ENCODE measurements at regions not wholly inside any gene's neighbourhood (a gene's known extent, or its start where the extent isn't known, plus 50 kb on each side); places are given as distances from the start of the nearest gene placed in this dataset.

GRCh38 chr11:32215157-32215556, 124.3 kb downstream of the RCN1 start:
- TF ChIP-seq CTCF (conservative IDR thresholded peaks at IDR 0.05; ENCODE audit: low read length) (peak; percentile 52), EZH2phosphoT487 (IDR thresholded peaks at IDR 0.05; ENCODE audit: borderline replicate concordance) (no peak)
